HG02973 (cell line): ENCODE measurements at regions not wholly inside any gene's neighbourhood (a gene's known extent, or its start where the extent isn't known, plus 50 kb on each side); places are given as distances from the start of the nearest gene placed in this dataset.
"Not testable (repeated sequence)": the region's sequence is repeated elsewhere in the genome, so short reads cannot be mapped to it uniquely, and the experiment has no call there.

ENCODE experiments used
- ATAC-seq: cut with Tn5 transposase; IDR thresholded peaks from one replicate; pipeline ENCODE4 v1.9.1; 2021; ENCODE audit warnings: moderate library complexity; ENCODE audit not compliant: unreplicated experiment

DNA sequence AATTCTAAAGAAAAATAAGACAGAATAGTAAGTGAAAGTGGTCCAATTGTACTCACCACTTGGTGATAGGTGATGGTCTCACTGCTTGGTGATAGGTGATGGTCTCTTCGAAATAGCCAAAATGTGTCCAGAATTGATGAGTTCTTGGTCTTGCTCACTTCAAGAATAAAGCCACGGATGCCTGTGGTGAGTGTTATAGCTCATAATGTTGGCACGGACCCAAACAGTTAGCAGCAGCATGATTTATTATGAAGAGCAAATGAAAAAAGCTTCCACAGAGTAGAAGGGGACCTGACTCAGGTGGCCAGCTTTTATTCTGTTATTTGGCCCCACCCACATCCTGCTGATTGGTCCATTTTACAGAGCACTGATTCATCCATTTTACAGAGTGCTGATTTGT, 272.6 kb downstream of the RPS4Y2 start:
- ATAC-seq = no peak

DNA sequence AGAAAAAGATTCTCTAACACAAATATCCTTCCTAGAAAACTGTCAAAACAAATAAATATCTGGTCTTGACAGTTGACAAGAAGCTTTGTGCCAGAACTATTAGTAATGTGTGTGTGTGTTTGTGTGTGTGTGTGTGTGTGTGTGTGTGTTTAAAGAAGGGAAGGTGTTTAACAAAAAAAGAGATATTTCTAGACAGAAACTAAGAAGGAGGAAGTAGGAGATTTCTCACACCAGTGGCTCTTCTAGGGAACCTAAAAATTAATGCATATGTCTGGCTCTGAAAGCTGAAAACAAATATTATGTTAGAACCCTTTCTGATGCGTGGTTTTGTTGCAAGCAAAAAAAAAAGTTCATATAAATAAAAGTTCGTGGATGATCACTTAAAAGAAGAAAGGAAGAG, 277.5 kb downstream of the RPS4Y2 start:
- ATAC-seq = no peak

- no peak for ATAC-seq
These were observed 278.5 kb downstream of the RPS4Y2 start for GRCh38 chrY:21034151-21035061.

GRCh38 chrY:21037398-21037797, 281.5 kb downstream of the RPS4Y2 start:
- not testable (repeated sequence) for ATAC-seq

DNA sequence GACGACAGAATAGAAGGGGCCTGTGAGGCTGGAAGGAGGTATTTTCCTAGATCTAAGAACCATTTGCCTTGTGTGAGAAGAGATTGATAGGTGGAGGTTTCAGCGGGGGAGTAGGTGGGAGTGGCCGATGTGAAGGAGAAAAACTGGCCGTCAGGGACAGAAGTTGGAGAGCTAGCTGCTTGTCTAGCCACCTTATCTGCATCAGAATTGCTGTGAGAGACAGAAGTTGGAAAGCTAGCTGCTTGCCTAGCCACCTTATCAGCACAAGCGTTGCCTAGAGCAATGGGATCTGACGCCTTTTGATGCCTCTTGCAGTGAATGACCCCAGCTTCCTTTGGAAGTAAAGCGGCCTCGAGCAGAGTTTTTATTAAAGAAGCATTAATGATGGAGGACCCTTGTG, 283.9 kb downstream of the RPS4Y2 start:
- no peak for ATAC-seq

DNA sequence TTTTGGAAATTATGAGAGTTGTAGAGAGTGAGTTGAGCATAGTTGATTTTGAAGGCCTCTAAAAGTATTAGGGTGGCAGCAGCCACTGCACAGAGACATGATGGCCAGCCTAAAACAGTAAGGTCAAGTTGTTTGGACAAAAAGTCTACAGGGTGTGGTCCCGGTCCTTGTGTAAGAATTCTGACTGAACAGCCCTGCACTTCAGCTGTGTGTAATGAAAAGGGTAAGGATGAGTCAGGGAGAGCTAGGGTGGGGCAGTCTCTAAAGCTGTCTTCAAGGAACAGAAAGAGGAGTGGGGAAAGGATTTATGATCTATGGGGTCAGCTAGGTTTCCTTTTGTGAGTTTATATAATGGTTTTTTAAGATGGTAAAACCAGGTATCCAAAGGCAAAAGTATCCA, 284.8 kb downstream of the RPS4Y2 start:
- ATAC-seq = not testable (repeated sequence)

DNA sequence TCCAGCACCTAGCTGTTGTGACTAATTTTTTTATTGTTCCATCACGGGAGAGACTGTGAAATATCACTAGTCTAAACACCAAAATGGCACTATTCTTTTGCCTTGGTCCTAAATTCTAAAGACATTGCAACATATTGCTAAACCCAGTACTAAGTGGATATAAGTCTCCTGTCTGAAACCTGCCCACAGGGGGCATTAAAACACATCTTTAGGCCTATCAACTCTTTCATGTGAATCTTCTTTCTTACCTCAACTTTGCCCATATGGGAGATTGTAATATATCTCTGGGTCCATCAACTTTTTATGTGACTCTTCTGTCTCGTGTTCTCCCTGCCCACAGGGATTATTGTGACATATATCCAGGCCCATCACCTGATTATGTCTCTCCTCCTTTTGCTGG, 317.2 kb downstream of the RPS4Y2 start:
- no peak for ATAC-seq

DNA sequence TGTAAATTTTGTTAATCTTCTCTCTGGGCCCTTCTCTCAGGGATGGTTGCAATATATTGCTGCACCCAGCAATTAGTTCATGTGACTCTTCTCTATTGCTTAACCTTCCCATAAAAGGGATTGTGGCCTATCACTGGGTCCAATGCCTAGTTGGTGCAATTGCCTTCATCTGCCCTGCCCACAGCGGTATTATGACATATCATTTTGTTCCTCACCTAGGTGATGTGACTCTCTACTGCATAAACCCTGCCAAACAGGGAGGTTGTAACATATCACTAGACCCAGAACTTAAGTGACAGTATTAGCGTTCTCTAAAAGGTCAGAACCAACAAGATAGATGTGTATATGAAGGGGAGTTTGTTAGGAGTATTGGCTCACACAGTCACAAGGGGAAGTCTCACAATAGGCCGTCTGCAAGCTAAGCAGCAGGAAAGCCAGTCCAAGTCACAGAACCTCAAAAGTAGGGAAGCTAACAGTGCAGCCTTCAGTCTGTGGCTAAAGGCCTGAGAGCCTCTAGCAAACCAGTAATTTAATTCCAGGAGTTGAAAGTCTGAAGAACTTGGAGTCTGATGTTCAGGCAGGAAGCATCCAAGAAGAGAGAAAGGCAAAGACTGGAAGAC, 317.8 kb downstream of the RPS4Y2 start:
- no peak for ATAC-seq

- no peak for ATAC-seq
These were observed 319.8 kb downstream of the RPS4Y2 start for GRCh38 chrY:21075658-21076057.

DNA sequence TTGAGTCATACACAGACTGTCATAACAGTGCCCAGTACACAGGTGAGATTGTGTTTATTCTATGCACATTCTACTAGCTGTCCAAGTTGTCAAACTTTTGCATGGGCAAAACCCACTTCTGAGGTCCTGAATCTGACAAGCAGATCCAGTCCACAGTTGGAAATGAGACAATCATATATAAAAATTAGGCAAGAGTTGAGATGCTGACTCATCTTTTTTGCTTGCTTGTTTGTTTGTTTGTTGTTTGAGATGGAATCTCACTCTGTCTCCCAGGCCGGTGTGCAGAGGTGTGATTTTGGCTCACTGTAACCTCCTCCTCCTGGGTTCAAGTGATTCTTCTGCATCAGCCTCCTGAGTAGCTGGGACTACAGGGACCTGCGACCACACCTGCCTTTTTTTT, 323.8 kb downstream of the RPS4Y2 start:
- no peak for ATAC-seq

- no peak for ATAC-seq
These were observed 326.0 kb downstream of the RPS4Y2 start for GRCh38 chrY:21081640-21082611.

- no peak for ATAC-seq
These were observed 326.7 kb downstream of the RPS4Y2 start for GRCh38 chrY:21082639-21083038.

DNA sequence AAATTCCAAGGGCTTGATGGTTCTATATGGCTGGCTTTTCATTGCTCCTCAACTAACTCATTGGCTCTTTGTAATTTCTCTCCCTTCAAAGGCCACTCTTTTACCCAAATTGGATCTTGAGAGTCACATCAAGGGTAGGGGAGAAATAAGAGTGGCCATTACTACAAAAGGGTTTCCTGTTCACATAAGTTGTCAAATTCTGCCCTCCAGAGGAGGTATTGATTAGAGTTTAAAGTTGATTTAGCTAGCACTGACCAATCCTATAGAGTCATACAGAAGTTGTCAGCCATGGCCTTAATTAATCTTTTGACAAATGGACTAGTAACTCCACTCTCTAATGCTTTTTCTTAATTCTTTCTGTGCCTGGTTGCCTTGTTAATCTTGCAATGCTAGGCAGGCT, 336.0 kb downstream of the RPS4Y2 start:
- no peak for ATAC-seq

GRCh38 chrY:21102507-21102906, 346.6 kb downstream of the RPS4Y2 start:
- ATAC-seq = no peak

- no peak for ATAC-seq
These were observed 348.0 kb downstream of the RPS4Y2 start for GRCh38 chrY:21103885-21104284.

DNA sequence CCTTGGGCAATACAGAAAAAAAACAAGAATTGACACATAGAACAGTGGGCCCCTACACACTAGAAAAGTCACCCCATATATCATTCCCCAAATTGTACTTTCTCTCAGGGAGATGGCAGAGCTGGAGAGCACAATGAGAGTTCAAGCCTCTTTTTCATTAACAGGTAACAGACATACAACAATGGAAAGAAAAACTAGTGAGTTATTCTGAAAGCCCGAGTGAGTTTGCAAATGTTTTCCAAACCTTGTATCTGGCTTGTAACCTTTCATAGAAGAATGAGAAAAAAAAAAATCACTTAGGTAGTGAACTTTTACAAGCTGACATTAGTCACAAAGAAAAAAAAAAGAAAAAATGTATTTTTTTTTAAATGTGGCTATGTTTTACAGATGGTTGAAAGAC, 349.6 kb downstream of the RPS4Y2 start:
- ATAC-seq = no peak

DNA sequence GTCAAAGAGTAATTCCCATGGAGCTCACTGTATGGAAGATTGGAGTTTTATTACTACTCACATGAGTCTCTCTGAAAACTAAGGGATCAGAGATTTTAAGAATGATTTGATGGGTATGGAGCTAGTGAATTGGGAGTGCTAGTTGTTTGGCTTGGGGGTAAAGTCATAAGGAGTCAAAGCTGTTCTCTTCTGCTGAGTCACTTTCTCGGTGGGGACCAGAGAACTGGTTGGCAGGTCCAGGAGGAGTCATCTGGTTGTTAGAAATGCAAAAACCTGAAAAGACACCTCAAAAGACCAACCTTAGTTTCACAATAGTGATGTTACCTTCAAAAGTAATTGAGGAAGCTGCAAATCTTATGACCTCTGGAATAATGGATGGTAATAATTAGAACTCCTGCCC, 355.4 kb downstream of the RPS4Y2 start:
- ATAC-seq = no peak

- no peak for ATAC-seq
These were observed 365.2 kb downstream of the RPS4Y2 start for GRCh38 chrY:21121065-21121464.

GRCh38 chrY:21135591-21135990, 375.5 kb upstream of the RBMY1B start:
- ATAC-seq = no peak

GRCh38 chrY:21138056-21138758, 372.9 kb upstream of the RBMY1B start:
- ATAC-seq = no peak

GRCh38 chrY:21146331-21146730, 364.8 kb upstream of the RBMY1B start:
- ATAC-seq = no peak
